ENCODE measurements at regions not wholly inside any gene's neighbourhood (a gene's known extent, or its start where the extent isn't known, plus 50 kb on each side); places are given as distances from the start of the nearest gene placed in this dataset.

- no peak for DNase-seq (ENCODE audit: low spot score in 2 of 2)
- no peak for FAIRE-seq
These were observed 587.4 kb upstream of the MDFIC2 start for GRCh38 chr3:70899816-70900215.

- DNase-seq (ENCODE audit: low spot score in 2 of 2) (no peak), FAIRE-seq (no peak)
These were observed 577.6 kb upstream of the MDFIC2 start for GRCh38 chr3:70890020-70890394.

- DNase-seq (ENCODE audit: low spot score in 2 of 2) (no peak), FAIRE-seq (no peak)
These were observed 577.0 kb upstream of the MDFIC2 start for GRCh38 chr3:70889162-70890019.

- no peak for DNase-seq (ENCODE audit: low spot score in 2 of 2)
- FAIRE-seq = no peak
These were observed 573.2 kb upstream of the MDFIC2 start for GRCh38 chr3:70885636-70886035.

GRCh38 chr3:70882104-70882503 is 569.7 kb upstream of the MDFIC2 start:
- no peak for DNase-seq (ENCODE audit: low spot score in 2 of 2)
- no peak for FAIRE-seq

- FAIRE-seq (no peak), DNase-seq (ENCODE audit: low spot score in 2 of 2) (no peak)
These were observed 568.0 kb upstream of the MDFIC2 start for GRCh38 chr3:70880421-70880820.

GRCh38 chr3:70876154-70876553 is 563.7 kb upstream of the MDFIC2 start:
- FAIRE-seq (no peak), DNase-seq (ENCODE audit: low spot score in 2 of 2) (no peak)

- DNase-seq (ENCODE audit: low spot score in 2 of 2) (no peak), FAIRE-seq (no peak)
These were observed 561.8 kb upstream of the MDFIC2 start for GRCh38 chr3:70874196-70874595.

- FAIRE-seq (no peak), DNase-seq (ENCODE audit: low spot score in 2 of 2) (no peak)
These were observed 561.2 kb upstream of the MDFIC2 start for GRCh38 chr3:70873686-70874085.

- DNase-seq (ENCODE audit: low spot score in 2 of 2) = no peak
These were observed 559.6 kb upstream of the MDFIC2 start for GRCh38 chr3:70871909-70872656.

GRCh38 chr3:70870576-70870975 is 558.1 kb upstream of the MDFIC2 start:
- DNase-seq (ENCODE audit: low spot score in 2 of 2) = no peak
- FAIRE-seq = no peak

More at GRCh38 chr3:70871909-70872656, 559.6 kb upstream of the MDFIC2 start:
- no peak for FAIRE-seq

GRCh38 chr3:70868561-70868960 is 556.1 kb upstream of the MDFIC2 start:
- FAIRE-seq (no peak), DNase-seq (ENCODE audit: low spot score in 2 of 2) (no peak)

GRCh38 chr3:70863049-70863448 is 550.6 kb upstream of the MDFIC2 start:
- no peak for DNase-seq (ENCODE audit: low spot score in 2 of 2)
- no peak for FAIRE-seq

GRCh38 chr3:70861855-70862254 is 549.4 kb upstream of the MDFIC2 start:
- DNase-seq (ENCODE audit: low spot score in 2 of 2) = no peak
- FAIRE-seq = no peak

GRCh38 chr3:70861234-70861633 is 548.8 kb upstream of the MDFIC2 start:
- FAIRE-seq (no peak), DNase-seq (ENCODE audit: low spot score in 2 of 2) (no peak)

- DNase-seq (ENCODE audit: low spot score in 2 of 2) (no peak), FAIRE-seq (no peak)
These were observed 545.5 kb upstream of the MDFIC2 start for GRCh38 chr3:70857916-70858315.

- DNase-seq (ENCODE audit: low spot score in 2 of 2) = no peak
- no peak for FAIRE-seq
These were observed 544.1 kb upstream of the MDFIC2 start for GRCh38 chr3:70856414-70857162.

GRCh38 chr3:70855149-70855548 is 542.7 kb upstream of the MDFIC2 start:
- no peak for DNase-seq (ENCODE audit: low spot score in 2 of 2)
- no peak for FAIRE-seq

- FAIRE-seq = no peak
- no peak for DNase-seq (ENCODE audit: low spot score in 2 of 2)
These were observed 541.7 kb upstream of the MDFIC2 start for GRCh38 chr3:70854108-70854507.

- DNase-seq (ENCODE audit: low spot score in 2 of 2) (no peak), FAIRE-seq (no peak)
These were observed 540.9 kb upstream of the MDFIC2 start for GRCh38 chr3:70853161-70853944.

Measured in frontal cortex (tissue), 3 donors.